VCaP (cell line): ENCODE measurements at regions not wholly inside any gene's neighbourhood (a gene's known extent, or its start where the extent isn't known, plus 50 kb on each side); places are given as distances from the start of the nearest gene placed in this dataset.

ENCODE experiments used
- H3K27ac ChIP-seq: fragments of 450-650 bp; 2 replicates; pipeline ENCODE4 v1.5.1; 2017
- TF ChIP-seq, protein P1 (sequence below): fragments of 450-650 bp; conservative IDR thresholded peaks from 2 replicates; pipeline ENCODE4 v1.5.1; 2017; ENCODE audit warnings: mild to moderate bottlenecking, moderate library complexity

DNA sequence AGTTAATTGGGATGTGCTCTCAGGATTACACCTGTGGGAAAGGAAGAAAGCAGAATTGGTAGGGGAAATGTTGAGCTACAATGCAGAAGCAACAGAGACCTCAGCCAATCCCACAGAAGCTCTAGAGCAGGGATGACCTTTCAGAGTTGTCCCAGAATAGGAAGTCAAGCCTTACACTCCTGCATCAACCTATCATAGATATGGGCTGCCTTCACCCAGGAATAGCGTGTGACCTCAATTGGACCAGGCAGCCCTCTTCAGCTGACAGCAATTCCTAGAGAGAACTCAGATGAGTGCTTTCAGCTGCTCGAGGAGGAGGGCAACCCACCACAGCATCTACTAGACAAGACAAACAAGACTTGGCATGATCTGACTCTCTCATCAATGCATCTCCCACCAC lies 189.7 kb downstream of the TMEM132E start:
- no peak overlapping the region for H3K27ac ChIP-seq
- TF ChIP-seq, protein P1, sequence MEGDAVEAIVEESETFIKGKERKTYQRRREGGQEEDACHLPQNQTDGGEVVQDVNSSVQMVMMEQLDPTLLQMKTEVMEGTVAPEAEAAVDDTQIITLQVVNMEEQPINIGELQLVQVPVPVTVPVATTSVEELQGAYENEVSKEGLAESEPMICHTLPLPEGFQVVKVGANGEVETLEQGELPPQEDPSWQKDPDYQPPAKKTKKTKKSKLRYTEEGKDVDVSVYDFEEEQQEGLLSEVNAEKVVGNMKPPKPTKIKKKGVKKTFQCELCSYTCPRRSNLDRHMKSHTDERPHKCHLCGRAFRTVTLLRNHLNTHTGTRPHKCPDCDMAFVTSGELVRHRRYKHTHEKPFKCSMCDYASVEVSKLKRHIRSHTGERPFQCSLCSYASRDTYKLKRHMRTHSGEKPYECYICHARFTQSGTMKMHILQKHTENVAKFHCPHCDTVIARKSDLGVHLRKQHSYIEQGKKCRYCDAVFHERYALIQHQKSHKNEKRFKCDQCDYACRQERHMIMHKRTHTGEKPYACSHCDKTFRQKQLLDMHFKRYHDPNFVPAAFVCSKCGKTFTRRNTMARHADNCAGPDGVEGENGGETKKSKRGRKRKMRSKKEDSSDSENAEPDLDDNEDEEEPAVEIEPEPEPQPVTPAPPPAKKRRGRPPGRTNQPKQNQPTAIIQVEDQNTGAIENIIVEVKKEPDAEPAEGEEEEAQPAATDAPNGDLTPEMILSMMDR, result no peak

DNA sequence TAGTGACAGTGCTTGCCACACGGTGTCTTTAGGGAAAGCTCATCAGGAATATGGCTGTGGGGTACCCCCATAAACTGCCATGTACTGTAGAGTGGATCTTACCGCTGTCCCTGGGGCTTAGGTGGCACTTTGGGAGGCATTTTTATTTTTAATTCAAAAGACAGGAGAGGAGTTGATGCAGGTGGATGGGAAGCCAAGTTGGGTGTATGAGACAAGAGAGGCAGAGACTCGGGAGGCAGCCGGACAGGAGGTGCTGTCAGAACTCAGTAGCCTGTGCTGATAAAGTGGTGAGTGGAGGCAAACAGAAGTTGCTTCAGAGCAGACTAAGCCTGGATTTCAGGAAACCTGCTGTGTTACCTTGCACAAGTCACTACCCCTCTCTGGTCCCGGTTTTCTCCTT lies 185.9 kb downstream of the TMEM132E start:
- no peak overlapping the region for H3K27ac ChIP-seq
- TF ChIP-seq, protein P1, result no peak

DNA sequence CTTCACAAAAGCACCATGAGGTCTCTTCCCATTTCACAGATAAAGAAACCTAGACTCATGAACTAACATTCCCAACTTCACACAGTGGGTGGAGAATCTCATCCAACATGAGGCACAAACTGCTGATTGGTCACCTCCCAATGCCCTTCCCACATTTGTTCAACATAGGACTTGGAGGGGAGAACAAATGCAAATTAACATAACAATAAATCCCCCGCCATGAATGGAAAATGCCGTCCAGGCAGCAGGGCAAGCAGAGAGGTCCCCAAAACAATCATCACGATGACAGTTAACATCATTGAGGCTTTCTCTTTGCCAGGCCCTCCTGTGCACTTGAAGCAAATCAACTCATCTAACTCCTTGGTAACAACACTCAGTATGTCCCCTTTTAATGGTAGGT lies 185.3 kb downstream of the TMEM132E start:
- H3K27ac ChIP-seq, result no peak overlapping the region
- TF ChIP-seq, protein P1, result no peak

GRCh38 chr17:34763728-34764665 lies 184.6 kb downstream of the TMEM132E start:
- H3K27ac ChIP-seq, result no peak overlapping the region
- TF ChIP-seq, protein P1, result no peak

- TF ChIP-seq, protein P1, result no peak
- H3K27ac ChIP-seq, result no peak overlapping the region
These were observed 182.7 kb downstream of the TMEM132E start for GRCh38 chr17:34762078-34762477.

DNA sequence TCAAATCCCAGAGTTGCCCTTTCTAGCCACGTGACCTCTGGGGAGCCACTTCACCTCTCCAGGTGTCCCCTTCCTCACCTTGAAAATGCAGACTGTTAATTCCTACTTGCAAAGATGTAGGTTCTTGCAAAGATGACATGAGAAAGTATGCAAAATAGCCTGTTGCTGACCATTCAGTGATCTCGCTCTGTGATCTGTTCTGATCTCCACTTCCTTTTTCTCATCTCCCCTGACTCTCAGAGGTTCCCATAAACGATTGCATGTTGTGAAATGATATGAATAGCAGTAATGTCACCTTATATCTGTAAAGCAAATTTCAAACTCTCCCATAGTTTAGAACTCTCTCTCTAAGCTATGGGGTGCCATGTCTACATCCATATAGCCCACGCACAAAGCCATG lies 182.3 kb downstream of the TMEM132E start:
- TF ChIP-seq, protein P1, result no peak
- H3K27ac ChIP-seq, result no peak overlapping the region

- TF ChIP-seq, protein P1, result no peak
These were observed 181.6 kb downstream of the TMEM132E start for GRCh38 chr17:34760931-34761495.

More at GRCh38 chr17:34760931-34761495, 181.6 kb downstream of the TMEM132E start:
- H3K27ac ChIP-seq, result no peak overlapping the region
